ENCODE measurements at regions not wholly inside any gene's neighbourhood (a gene's known extent, or its start where the extent isn't known, plus 50 kb on each side); places are given as distances from the start of the nearest gene placed in this dataset.
"Not testable (repeated sequence)": the region's sequence is repeated elsewhere in the genome, so short reads cannot be mapped to it uniquely, and the experiment has no call there.

DNA sequence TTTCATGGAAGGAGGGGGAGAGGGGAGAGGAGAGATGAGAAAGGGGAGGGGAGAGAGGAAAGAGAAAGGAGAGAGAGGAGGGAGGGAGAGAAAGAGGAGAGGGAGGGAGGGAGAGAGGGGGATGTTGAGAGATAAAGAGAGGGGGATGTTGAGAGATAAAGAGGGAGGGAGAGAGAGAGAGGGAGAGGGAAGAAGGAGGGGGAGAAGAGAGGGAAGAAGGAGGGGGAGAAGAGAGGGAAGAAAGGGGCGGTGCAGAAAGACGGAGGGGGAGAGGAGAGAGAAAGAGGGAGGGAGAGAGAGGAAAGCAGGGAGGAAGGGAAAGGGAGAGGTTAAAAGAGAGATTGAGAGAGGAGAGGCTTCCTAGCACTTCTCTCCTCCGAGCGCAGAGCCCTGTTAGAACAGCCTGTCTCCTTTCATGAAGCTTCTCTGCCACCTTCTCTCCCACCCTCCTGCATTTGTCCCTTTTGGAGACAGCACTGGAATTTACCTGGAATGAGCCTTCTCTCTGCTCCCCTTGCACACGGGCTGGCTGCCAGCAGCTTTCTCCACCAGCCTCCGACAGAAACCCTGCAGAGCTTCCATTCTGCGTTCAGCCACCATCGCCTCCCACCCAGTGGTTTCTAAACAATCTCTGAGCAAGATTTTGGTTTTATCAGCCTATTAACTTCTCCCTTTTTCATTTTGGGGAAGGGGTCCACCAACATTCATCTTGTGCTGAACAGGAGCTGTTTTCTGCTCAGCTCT is 74.0 kb upstream of the CARD11 start:
- peaks cover 9 to 18% of the 10 kb centered on the region in 2 donors for H3K9me3 Mint-ChIP-seq
- H3K4me1 Mint-ChIP-seq: peaks cover 7 to 22% of the 10 kb centered on the region in 2 donors
- H3K4me3 Mint-ChIP-seq: peak overlapping the region in 1 of 2 donors; percentile 68
- DNase-seq (no peak), ATAC-seq (replicated peaks) (peak in 1 of 2 donors; percentile 68)
- H3K27ac Mint-ChIP-seq: no peak overlapping the region
- peaks cover 2 to 18% of the 10 kb centered on the region in 2 donors for H3K36me3 Mint-ChIP-seq
- H3K27me3 Mint-ChIP-seq: peaks cover 28 to 29% of the 10 kb centered on the region in 2 donors

GRCh38 chr7:3119352-3119927 is 75.8 kb upstream of the CARD11 start:
- peaks cover 10% of the 10 kb centered on the region in 2 donors for H3K9me3 Mint-ChIP-seq
- H3K36me3 Mint-ChIP-seq: peaks cover 2 to 15% of the 10 kb centered on the region in 2 donors
- not testable (repeated sequence) for H3K4me3 Mint-ChIP-seq; ATAC-seq (replicated peaks); H3K27ac Mint-ChIP-seq; DNase-seq
- H3K27me3 Mint-ChIP-seq: peaks cover 29 to 30% of the 10 kb centered on the region in 2 donors
- peaks cover 3 to 15% of the 10 kb centered on the region in 2 donors for H3K4me1 Mint-ChIP-seq

- no peak overlapping the region for H3K27ac Mint-ChIP-seq
- peaks cover 10% of the 10 kb centered on the region in 2 donors for H3K9me3 Mint-ChIP-seq
Observed at GRCh38 chr7:3119963-3120362, 76.3 kb upstream of the CARD11 start.

GRCh38 chr7:3120513-3120912 is 76.8 kb upstream of the CARD11 start:
- DNase-seq (no peak), ATAC-seq (replicated peaks) (no peak)
- Mint-ChIP-seq H3K4me1 (peaks cover 3 to 15% of the 10 kb centered on the region in 2 donors), H3K36me3 (peaks cover 2 to 15% of the 10 kb centered on the region in 2 donors), H3K4me3 (no peak overlapping the region), H3K27ac (no peak overlapping the region), H3K27me3 (peaks cover 29 to 30% of the 10 kb centered on the region in 2 donors), H3K9me3 (peaks cover 10% of the 10 kb centered on the region in 2 donors)

More at GRCh38 chr7:3119963-3120362, 76.3 kb upstream of the CARD11 start:
- DNase-seq: no peak
- no peak for ATAC-seq (replicated peaks)
- H3K27me3 Mint-ChIP-seq: peaks cover 29 to 30% of the 10 kb centered on the region in 2 donors
- H3K4me3 Mint-ChIP-seq: no peak overlapping the region
- H3K4me1 Mint-ChIP-seq: peaks cover 3 to 15% of the 10 kb centered on the region in 2 donors
- H3K36me3 Mint-ChIP-seq: peaks cover 2 to 15% of the 10 kb centered on the region in 2 donors

DNA sequence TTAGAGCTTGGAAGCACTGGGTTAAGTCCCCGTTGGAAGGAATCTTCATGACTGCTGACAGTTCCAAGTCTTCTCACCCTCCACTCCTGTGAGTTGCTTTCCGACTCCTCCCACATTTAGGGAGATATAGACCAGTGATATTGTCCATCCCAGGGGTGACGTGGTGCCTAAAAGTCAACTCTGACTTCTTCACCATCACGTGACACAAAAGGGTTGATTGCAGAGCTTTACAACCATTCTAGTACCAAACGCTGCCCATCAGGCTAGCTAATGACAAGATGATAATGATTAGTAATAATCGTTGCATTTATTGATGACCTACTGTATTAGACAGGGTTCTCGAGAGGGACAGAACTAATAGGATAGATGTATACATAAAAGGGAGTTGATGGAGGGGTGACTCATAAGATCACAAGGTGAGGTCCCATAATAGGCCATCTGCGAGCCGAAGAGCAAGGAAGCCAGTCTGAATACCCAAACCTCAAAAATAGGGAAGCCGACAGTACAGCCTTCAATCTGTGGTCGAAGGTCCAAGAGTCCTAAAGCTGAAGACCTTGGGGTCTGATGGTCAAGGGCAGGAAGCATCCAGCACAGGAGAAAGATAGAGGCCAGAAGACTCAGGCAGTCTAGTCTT is 85.3 kb upstream of the CARD11 start:
- H3K27ac Mint-ChIP-seq: no peak overlapping the region
- peaks cover 0 to 4% of the 10 kb centered on the region in 2 donors for H3K36me3 Mint-ChIP-seq
- no peak for ATAC-seq (replicated peaks)
- H3K27me3 Mint-ChIP-seq: peaks cover 0 to 3% of the 10 kb centered on the region in 2 donors
- H3K4me3 Mint-ChIP-seq: no peak overlapping the region
- H3K9me3 Mint-ChIP-seq: peaks cover 2 to 7% of the 10 kb centered on the region in 2 donors
- H3K4me1 Mint-ChIP-seq: peaks cover 0 to 4% of the 10 kb centered on the region in 2 donors
- DNase-seq: no peak

DNA sequence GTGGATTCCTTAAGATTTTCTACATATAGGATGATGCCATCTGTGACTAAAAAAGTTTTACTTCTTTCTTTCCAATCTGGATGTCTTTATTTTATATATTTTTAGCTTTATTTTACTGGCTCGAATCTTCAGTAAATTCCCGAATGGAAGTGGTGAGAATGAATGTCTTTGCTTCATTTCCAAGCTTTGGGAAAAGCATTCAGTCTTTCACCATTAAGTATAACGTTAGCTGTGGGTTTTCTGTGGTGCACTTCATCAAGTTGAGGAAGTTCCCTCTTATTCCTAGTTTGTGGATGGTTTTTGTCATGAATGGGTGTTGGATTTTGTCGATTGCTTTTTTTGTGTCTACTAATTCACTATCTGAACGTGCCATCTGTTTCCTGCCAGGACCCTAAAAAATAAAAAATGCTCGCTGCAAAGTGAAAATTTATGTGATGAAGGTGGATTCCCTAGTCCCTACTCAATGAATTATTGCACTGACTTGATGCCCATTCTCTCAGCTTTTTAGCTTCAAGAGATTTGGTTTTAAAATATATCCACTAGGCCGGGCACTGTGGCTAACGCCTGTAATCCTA is 90.2 kb upstream of the CARD11 start:
- Mint-ChIP-seq H3K4me3 (no peak overlapping the region), H3K27ac (no peak overlapping the region), H3K4me1 (peaks cover 0 to 4% of the 10 kb centered on the region in 2 donors), H3K36me3 (peaks cover 0 to 4% of the 10 kb centered on the region in 2 donors), H3K9me3 (peaks cover 2 to 7% of the 10 kb centered on the region in 2 donors), H3K27me3 (peaks cover 6 to 9% of the 10 kb centered on the region in 2 donors)
- ATAC-seq (replicated peaks): no peak
- DNase-seq: no peak

DNA sequence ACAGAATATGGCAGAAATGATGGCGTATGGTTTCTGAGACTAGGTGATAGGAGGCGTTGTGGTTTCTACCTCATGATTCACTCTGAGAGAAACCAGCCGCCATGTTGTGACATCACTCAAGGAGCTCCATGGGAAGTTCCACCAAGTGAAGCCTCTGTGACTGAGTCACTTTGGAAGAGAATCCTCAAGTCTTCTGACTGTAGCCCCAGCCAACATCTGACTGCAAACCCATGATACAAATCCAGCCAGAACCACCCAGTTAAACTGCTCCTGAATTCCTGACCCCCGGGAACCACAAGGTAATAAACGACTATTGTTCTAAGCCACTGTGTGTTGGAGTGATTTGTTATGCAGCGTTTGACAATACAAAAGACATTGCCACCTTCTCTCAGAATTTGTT is 91.1 kb upstream of the CARD11 start:
- Mint-ChIP-seq H3K27ac (no peak overlapping the region), H3K4me3 (no peak overlapping the region), H3K36me3 (peaks cover 0 to 4% of the 10 kb centered on the region in 2 donors), H3K9me3 (peaks cover 2 to 7% of the 10 kb centered on the region in 2 donors), H3K4me1 (peaks cover 0 to 4% of the 10 kb centered on the region in 2 donors), H3K27me3 (peaks cover 6 to 9% of the 10 kb centered on the region in 2 donors)
- ATAC-seq (replicated peaks): no peak
- DNase-seq: no peak

- ATAC-seq (replicated peaks) (no peak), DNase-seq (no peak)
- no peak overlapping the region for H3K27ac Mint-ChIP-seq
- H3K4me1 Mint-ChIP-seq: peaks cover 0 to 2% of the 10 kb centered on the region in 2 donors
- H3K4me3 Mint-ChIP-seq: no peak overlapping the region
- peaks cover 2 to 6% of the 10 kb centered on the region in 2 donors for H3K9me3 Mint-ChIP-seq
- peaks cover 0 to 4% of the 10 kb centered on the region in 2 donors for H3K36me3 Mint-ChIP-seq
- peaks cover 6 to 9% of the 10 kb centered on the region in 2 donors for H3K27me3 Mint-ChIP-seq
Observed at GRCh38 chr7:3135626-3136025, 92.0 kb upstream of the CARD11 start.

- peaks cover 6 to 9% of the 10 kb centered on the region in 2 donors for H3K27me3 Mint-ChIP-seq
- H3K9me3 Mint-ChIP-seq: no peaks in the 10 kb centered on the region
- no peaks in the 10 kb centered on the region for H3K36me3 Mint-ChIP-seq
- DNase-seq (no peak), ATAC-seq (replicated peaks) (no peak)
- H3K4me3 Mint-ChIP-seq: no peak overlapping the region
- no peak overlapping the region for H3K27ac Mint-ChIP-seq
- H3K4me1 Mint-ChIP-seq: peaks cover 0 to 6% of the 10 kb centered on the region in 2 donors
Observed at GRCh38 chr7:3138206-3138605, 94.5 kb upstream of the CARD11 start.

- H3K4me3 Mint-ChIP-seq: no peak overlapping the region
- no peak for ATAC-seq (replicated peaks)
Observed at GRCh38 chr7:3138997-3139396, 95.3 kb upstream of the CARD11 start.

DNA sequence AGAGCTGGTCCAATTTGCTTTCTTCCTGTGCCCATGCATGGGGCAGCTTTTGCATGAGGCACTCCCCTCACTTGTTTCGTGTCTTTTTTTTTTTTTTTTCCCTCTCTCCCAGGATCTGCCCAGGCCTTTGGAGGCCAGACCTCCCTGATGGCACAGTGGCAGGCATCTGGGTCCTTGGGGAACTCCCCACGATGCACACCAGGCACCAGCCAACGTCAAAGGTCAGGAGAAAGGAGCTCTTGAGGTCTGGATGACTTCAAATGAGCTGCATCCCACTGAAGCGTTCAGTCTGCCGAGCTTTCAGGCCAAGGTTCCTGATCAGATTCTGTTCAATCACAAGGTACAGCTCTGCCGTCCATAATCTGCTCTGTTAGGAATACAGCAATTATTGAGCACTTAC is 97.2 kb upstream of the CARD11 start:
- DNase-seq (no peak), ATAC-seq (replicated peaks) (peak in 1 of 2 donors; percentile 68)
- Mint-ChIP-seq H3K27me3 (peaks cover 5 to 6% of the 10 kb centered on the region in 2 donors), H3K4me1 (peaks cover 0 to 6% of the 10 kb centered on the region in 2 donors), H3K27ac (peak overlapping the region; percentile 63), H3K9me3 (no peaks in the 10 kb centered on the region), H3K4me3 (no peak overlapping the region), H3K36me3 (no peaks in the 10 kb centered on the region)

More at GRCh38 chr7:3138997-3139396, 95.3 kb upstream of the CARD11 start:
- H3K36me3 Mint-ChIP-seq: no peaks in the 10 kb centered on the region
- no peak for DNase-seq
- H3K27me3 Mint-ChIP-seq: peaks cover 6 to 9% of the 10 kb centered on the region in 2 donors
- no peak overlapping the region for H3K27ac Mint-ChIP-seq
- peaks cover 0 to 6% of the 10 kb centered on the region in 2 donors for H3K4me1 Mint-ChIP-seq
- no peaks in the 10 kb centered on the region for H3K9me3 Mint-ChIP-seq

DNA sequence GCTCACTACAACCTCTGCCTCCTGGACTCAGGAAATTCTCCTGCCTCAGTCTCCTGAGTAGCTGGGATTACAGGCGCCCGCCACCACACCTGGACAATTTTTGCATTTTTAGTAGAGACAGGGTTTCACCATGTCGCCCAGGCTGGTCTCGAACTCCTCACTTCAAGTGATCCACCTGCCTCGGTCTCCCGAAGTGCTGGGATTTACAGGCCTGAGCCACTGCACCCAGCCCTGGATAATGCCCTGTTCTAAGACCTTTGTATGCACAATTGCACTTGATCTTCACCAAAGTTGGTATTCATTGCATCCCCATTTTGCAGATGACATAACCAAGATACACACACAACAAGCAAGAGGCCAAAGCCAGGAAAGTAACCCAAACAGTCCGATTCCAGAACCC is 97.7 kb upstream of the CARD11 start:
- ATAC-seq (replicated peaks) (no peak), DNase-seq (no peak)
- Mint-ChIP-seq H3K27me3 (peaks cover 5 to 6% of the 10 kb centered on the region in 2 donors), H3K36me3 (no peaks in the 10 kb centered on the region), H3K9me3 (no peaks in the 10 kb centered on the region), H3K27ac (no peak overlapping the region), H3K4me3 (no peak overlapping the region), H3K4me1 (peaks cover 0 to 7% of the 10 kb centered on the region in 2 donors)

GRCh38 chr7:3143869-3144775 is 100.5 kb upstream of the CARD11 start:
- Mint-ChIP-seq H3K36me3 (no peaks in the 10 kb centered on the region), H3K4me3 (no peak overlapping the region), H3K27me3 (no peaks in the 10 kb centered on the region), H3K27ac (no peak overlapping the region), H3K4me1 (peaks cover 9 to 22% of the 10 kb centered on the region in 2 donors), H3K9me3 (no peaks in the 10 kb centered on the region)
- DNase-seq (no peak), ATAC-seq (replicated peaks) (no peak)
